ENCODE measurements at regions not wholly inside any gene's neighbourhood (a gene's known extent, or its start where the extent isn't known, plus 50 kb on each side); places are given as distances from the start of the nearest gene placed in this dataset.
"Not testable (repeated sequence)": the region's sequence is repeated elsewhere in the genome, so short reads cannot be mapped to it uniquely, and the experiment has no call there.

GRCh38 chr6:167406533-167407238 is 81.8 kb downstream of the TTLL2 start:
- not testable (repeated sequence) for H3K79me2 ChIP-seq (ENCODE audit: low read length); DNase-seq; H3K27ac ChIP-seq (ENCODE audit: low read length)

GRCh38 chr6:167407239-167408064 is 82.6 kb downstream of the TTLL2 start:
- H4K20me1 ChIP-seq (ENCODE audit: insufficient read depth, low read depth, low read length), result no peaks in the 10 kb centered on the region
- no peaks in the 10 kb centered on the region for H3K9me3 ChIP-seq (ENCODE audit: low read length)
- H3K4me3 ChIP-seq (ENCODE audit: low read length), result no peak overlapping the region
- no peak overlapping the region for H3K4me2 ChIP-seq (ENCODE audit: low read depth, low read length, poor library complexity, severe bottlenecking)
- H2AFZ ChIP-seq (ENCODE audit: low read length), result no peak overlapping the region
- H3K9me2 ChIP-seq (replicated peaks; ENCODE audit: insufficient read depth, low read length), result no peaks in the 10 kb centered on the region
- no peaks in the 10 kb centered on the region for H3K4me1 ChIP-seq (ENCODE audit: low read length)
- no peak overlapping the region for H3K27ac ChIP-seq (ENCODE audit: low read length)
- no peaks in the 10 kb centered on the region for H3K36me3 ChIP-seq (ENCODE audit: insufficient read depth, low read length)
- DNase-seq, result no peak
- H3K79me2 ChIP-seq (ENCODE audit: low read length), result no peaks in the 10 kb centered on the region
- no peaks in the 10 kb centered on the region for H3K27me3 ChIP-seq (ENCODE audit: low read length)
- H3K9ac ChIP-seq (ENCODE audit: low read length), result no peak overlapping the region

More at GRCh38 chr6:167406533-167407238, 81.8 kb downstream of the TTLL2 start:
- H3K4me2 ChIP-seq (ENCODE audit: low read depth, low read length, poor library complexity, severe bottlenecking); H3K9me2 ChIP-seq (replicated peaks; ENCODE audit: insufficient read depth, low read length); H2AFZ ChIP-seq (ENCODE audit: low read length); H3K4me1 ChIP-seq (ENCODE audit: low read length); H3K36me3 ChIP-seq (ENCODE audit: insufficient read depth, low read length); H3K27me3 ChIP-seq (ENCODE audit: low read length); H4K20me1 ChIP-seq (ENCODE audit: insufficient read depth, low read depth, low read length); H3K9ac ChIP-seq (ENCODE audit: low read length); H3K4me3 ChIP-seq (ENCODE audit: low read length); H3K9me3 ChIP-seq (ENCODE audit: low read length): not testable (repeated sequence)

GRCh38 chr6:167408235-167408869 is 83.5 kb downstream of the TTLL2 start:
- Histone ChIP-seq H3K36me3 (ENCODE audit: insufficient read depth, low read length) (no peaks in the 10 kb centered on the region), H3K4me3 (ENCODE audit: low read length) (no peak overlapping the region), H3K9me2 (replicated peaks; ENCODE audit: insufficient read depth, low read length) (no peaks in the 10 kb centered on the region), H3K79me2 (ENCODE audit: low read length) (no peaks in the 10 kb centered on the region), H3K9ac (ENCODE audit: low read length) (no peak overlapping the region), H3K4me1 (ENCODE audit: low read length) (no peaks in the 10 kb centered on the region), H3K27ac (ENCODE audit: low read length) (no peak overlapping the region), H4K20me1 (ENCODE audit: insufficient read depth, low read depth, low read length) (no peaks in the 10 kb centered on the region), H2AFZ (ENCODE audit: low read length) (no peak overlapping the region), H3K9me3 (ENCODE audit: low read length) (no peaks in the 10 kb centered on the region), H3K27me3 (ENCODE audit: low read length) (no peaks in the 10 kb centered on the region), H3K4me2 (ENCODE audit: low read depth, low read length, poor library complexity, severe bottlenecking) (no peak overlapping the region)
- no peak for DNase-seq

- no peak for DNase-seq
- H3K79me2 ChIP-seq (ENCODE audit: low read length), result no peaks in the 10 kb centered on the region
- no peak overlapping the region for H3K9ac ChIP-seq (ENCODE audit: low read length)
- no peaks in the 10 kb centered on the region for H3K9me3 ChIP-seq (ENCODE audit: low read length)
- no peaks in the 10 kb centered on the region for H3K36me3 ChIP-seq (ENCODE audit: insufficient read depth, low read length)
- no peaks in the 10 kb centered on the region for H3K27me3 ChIP-seq (ENCODE audit: low read length)
- H3K9me2 ChIP-seq (replicated peaks; ENCODE audit: insufficient read depth, low read length), result no peaks in the 10 kb centered on the region
- no peaks in the 10 kb centered on the region for H3K4me1 ChIP-seq (ENCODE audit: low read length)
- no peaks in the 10 kb centered on the region for H4K20me1 ChIP-seq (ENCODE audit: insufficient read depth, low read depth, low read length)
- H3K4me2 ChIP-seq (ENCODE audit: low read depth, low read length, poor library complexity, severe bottlenecking), result no peak overlapping the region
- no peak overlapping the region for H3K4me3 ChIP-seq (ENCODE audit: low read length)
- H2AFZ ChIP-seq (ENCODE audit: low read length), result no peak overlapping the region
- no peak overlapping the region for H3K27ac ChIP-seq (ENCODE audit: low read length)
Observed at GRCh38 chr6:167409079-167409478, 84.2 kb downstream of the TTLL2 start.

GRCh38 chr6:167409694-167410093 is 84.8 kb downstream of the TTLL2 start:
- Histone ChIP-seq H3K27ac (ENCODE audit: low read length) (no peak overlapping the region), H4K20me1 (ENCODE audit: insufficient read depth, low read depth, low read length) (no peaks in the 10 kb centered on the region), H3K27me3 (ENCODE audit: low read length) (no peaks in the 10 kb centered on the region), H3K4me2 (ENCODE audit: low read depth, low read length, poor library complexity, severe bottlenecking) (no peak overlapping the region), H3K9ac (ENCODE audit: low read length) (no peak overlapping the region), H2AFZ (ENCODE audit: low read length) (no peak overlapping the region), H3K9me2 (replicated peaks; ENCODE audit: insufficient read depth, low read length) (no peaks in the 10 kb centered on the region), H3K4me1 (ENCODE audit: low read length) (no peaks in the 10 kb centered on the region), H3K79me2 (ENCODE audit: low read length) (no peaks in the 10 kb centered on the region), H3K4me3 (ENCODE audit: low read length) (no peak overlapping the region), H3K9me3 (ENCODE audit: low read length) (no peaks in the 10 kb centered on the region), H3K36me3 (ENCODE audit: insufficient read depth, low read length) (no peaks in the 10 kb centered on the region)
- DNase-seq, result no peak

- DNase-seq, result no peak
- no peaks in the 10 kb centered on the region for H3K36me3 ChIP-seq (ENCODE audit: insufficient read depth, low read length)
- no peaks in the 10 kb centered on the region for H4K20me1 ChIP-seq (ENCODE audit: insufficient read depth, low read depth, low read length)
- no peak overlapping the region for H3K27ac ChIP-seq (ENCODE audit: low read length)
- H3K9ac ChIP-seq (ENCODE audit: low read length), result no peak overlapping the region
- H2AFZ ChIP-seq (ENCODE audit: low read length), result no peak overlapping the region
- H3K4me2 ChIP-seq (ENCODE audit: low read depth, low read length, poor library complexity, severe bottlenecking), result no peak overlapping the region
- no peaks in the 10 kb centered on the region for H3K4me1 ChIP-seq (ENCODE audit: low read length)
- no peaks in the 10 kb centered on the region for H3K9me3 ChIP-seq (ENCODE audit: low read length)
- no peaks in the 10 kb centered on the region for H3K9me2 ChIP-seq (replicated peaks; ENCODE audit: insufficient read depth, low read length)
- no peak overlapping the region for H3K4me3 ChIP-seq (ENCODE audit: low read length)
- no peaks in the 10 kb centered on the region for H3K79me2 ChIP-seq (ENCODE audit: low read length)
- H3K27me3 ChIP-seq (ENCODE audit: low read length), result no peaks in the 10 kb centered on the region
Observed at GRCh38 chr6:167410462-167410861, 85.6 kb downstream of the TTLL2 start.

- H2AFZ ChIP-seq (ENCODE audit: low read length), result no peak overlapping the region
Observed at GRCh38 chr6:167412506-167412905, 87.6 kb downstream of the TTLL2 start.

GRCh38 chr6:167415441-167415961 is 90.6 kb downstream of the TTLL2 start:
- Histone ChIP-seq H3K9ac (ENCODE audit: low read length) (no peak overlapping the region), H3K4me2 (ENCODE audit: low read depth, low read length, poor library complexity, severe bottlenecking) (no peak overlapping the region), H3K36me3 (ENCODE audit: insufficient read depth, low read length) (no peaks in the 10 kb centered on the region), H2AFZ (ENCODE audit: low read length) (no peak overlapping the region), H3K27me3 (ENCODE audit: low read length) (no peaks in the 10 kb centered on the region), H3K9me2 (replicated peaks; ENCODE audit: insufficient read depth, low read length) (no peaks in the 10 kb centered on the region), H3K4me1 (ENCODE audit: low read length) (no peaks in the 10 kb centered on the region), H3K9me3 (ENCODE audit: low read length) (no peaks in the 10 kb centered on the region), H3K4me3 (ENCODE audit: low read length) (no peak overlapping the region), H3K27ac (ENCODE audit: low read length) (no peak overlapping the region), H3K79me2 (ENCODE audit: low read length) (no peaks in the 10 kb centered on the region), H4K20me1 (ENCODE audit: insufficient read depth, low read depth, low read length) (no peaks in the 10 kb centered on the region)
- DNase-seq, result no peak

More at GRCh38 chr6:167412506-167412905, 87.6 kb downstream of the TTLL2 start:
- no peaks in the 10 kb centered on the region for H3K27me3 ChIP-seq (ENCODE audit: low read length)
- H3K9me3 ChIP-seq (ENCODE audit: low read length), result no peaks in the 10 kb centered on the region
- no peaks in the 10 kb centered on the region for H4K20me1 ChIP-seq (ENCODE audit: insufficient read depth, low read depth, low read length)
- H3K4me2 ChIP-seq (ENCODE audit: low read depth, low read length, poor library complexity, severe bottlenecking), result no peak overlapping the region
- H3K27ac ChIP-seq (ENCODE audit: low read length), result no peak overlapping the region
- H3K9ac ChIP-seq (ENCODE audit: low read length), result no peak overlapping the region
- H3K36me3 ChIP-seq (ENCODE audit: insufficient read depth, low read length), result no peaks in the 10 kb centered on the region
- DNase-seq, result no peak
- H3K9me2 ChIP-seq (replicated peaks; ENCODE audit: insufficient read depth, low read length), result no peaks in the 10 kb centered on the region
- H3K4me1 ChIP-seq (ENCODE audit: low read length), result no peaks in the 10 kb centered on the region
- no peaks in the 10 kb centered on the region for H3K79me2 ChIP-seq (ENCODE audit: low read length)
- no peak overlapping the region for H3K4me3 ChIP-seq (ENCODE audit: low read length)

All from Karpas-422 (cell line).